ENCODE measurements at regions not wholly inside any gene's neighbourhood (a gene's known extent, or its start where the extent isn't known, plus 50 kb on each side); places are given as distances from the start of the nearest gene placed in this dataset.

GRCh38 chr10:4532467-4532866 is 293.5 kb upstream of the AKR1E2 start:
- CTCF ChIA-PET, result no interaction called here
- no peaks in the 10 kb centered on the region for H3K36me3 Mint-ChIP-seq (ENCODE audit: insufficient read depth, unreplicated experiment)
- no peak overlapping the region for H3K27ac Mint-ChIP-seq (ENCODE audit: unreplicated experiment)
- no TSS peak for BruUV-seq (replicated peaks)
- H3K4me1 Mint-ChIP-seq (ENCODE audit: low read depth, unreplicated experiment), result peaks cover 4% of the 10 kb centered on the region
- H3K27me3 Mint-ChIP-seq (ENCODE audit: unreplicated experiment), result no peaks in the 10 kb centered on the region
- TF ChIP-seq, protein P1, sequence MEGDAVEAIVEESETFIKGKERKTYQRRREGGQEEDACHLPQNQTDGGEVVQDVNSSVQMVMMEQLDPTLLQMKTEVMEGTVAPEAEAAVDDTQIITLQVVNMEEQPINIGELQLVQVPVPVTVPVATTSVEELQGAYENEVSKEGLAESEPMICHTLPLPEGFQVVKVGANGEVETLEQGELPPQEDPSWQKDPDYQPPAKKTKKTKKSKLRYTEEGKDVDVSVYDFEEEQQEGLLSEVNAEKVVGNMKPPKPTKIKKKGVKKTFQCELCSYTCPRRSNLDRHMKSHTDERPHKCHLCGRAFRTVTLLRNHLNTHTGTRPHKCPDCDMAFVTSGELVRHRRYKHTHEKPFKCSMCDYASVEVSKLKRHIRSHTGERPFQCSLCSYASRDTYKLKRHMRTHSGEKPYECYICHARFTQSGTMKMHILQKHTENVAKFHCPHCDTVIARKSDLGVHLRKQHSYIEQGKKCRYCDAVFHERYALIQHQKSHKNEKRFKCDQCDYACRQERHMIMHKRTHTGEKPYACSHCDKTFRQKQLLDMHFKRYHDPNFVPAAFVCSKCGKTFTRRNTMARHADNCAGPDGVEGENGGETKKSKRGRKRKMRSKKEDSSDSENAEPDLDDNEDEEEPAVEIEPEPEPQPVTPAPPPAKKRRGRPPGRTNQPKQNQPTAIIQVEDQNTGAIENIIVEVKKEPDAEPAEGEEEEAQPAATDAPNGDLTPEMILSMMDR (IDR thresholded peaks at IDR 0.05; ENCODE audit: unreplicated experiment), result no peak
- intact Hi-C loops (cut with micrococcal nuclease; ENCODE audit: unreplicated experiment), result no loop called here
- no peaks in the 10 kb centered on the region for H3K9me3 Mint-ChIP-seq (ENCODE audit: low read depth, unreplicated experiment)
- no peak for DNase-seq
- no peak overlapping the region for H3K4me3 Mint-ChIP-seq (ENCODE audit: low read depth, unreplicated experiment)

DNA sequence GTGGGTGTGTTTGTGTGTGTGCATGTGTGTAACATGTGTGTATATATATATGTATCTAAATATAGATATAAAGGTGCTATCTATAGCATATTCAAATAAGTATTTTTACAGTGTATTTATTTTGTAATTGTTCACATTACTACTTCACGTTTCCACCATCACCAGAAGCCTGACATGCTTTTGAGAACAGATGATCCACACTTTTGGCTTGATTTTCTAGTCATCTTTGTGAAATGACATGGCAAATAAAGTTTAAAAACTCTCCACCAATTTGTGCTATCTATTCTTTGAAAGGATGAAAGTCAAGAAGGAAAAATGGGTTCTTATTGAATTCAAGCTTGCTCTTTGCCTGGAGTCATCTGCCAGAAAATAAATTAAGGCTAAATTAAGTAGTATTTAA is 294.0 kb upstream of the AKR1E2 start:
- TF ChIP-seq, protein P1 (IDR thresholded peaks at IDR 0.05; ENCODE audit: unreplicated experiment), result no peak
- H3K27me3 Mint-ChIP-seq (ENCODE audit: unreplicated experiment), result no peaks in the 10 kb centered on the region
- H3K36me3 Mint-ChIP-seq (ENCODE audit: insufficient read depth, unreplicated experiment), result no peaks in the 10 kb centered on the region
- BruUV-seq (replicated peaks), result no TSS peak
- intact Hi-C loops (cut with micrococcal nuclease; ENCODE audit: unreplicated experiment), result no loop called here
- H3K9me3 Mint-ChIP-seq (ENCODE audit: low read depth, unreplicated experiment), result no peaks in the 10 kb centered on the region
- H3K4me3 Mint-ChIP-seq (ENCODE audit: low read depth, unreplicated experiment), result no peak overlapping the region
- H3K4me1 Mint-ChIP-seq (ENCODE audit: low read depth, unreplicated experiment), result peaks cover 8% of the 10 kb centered on the region
- no peak for DNase-seq
- CTCF ChIA-PET, result no interaction called here
- H3K27ac Mint-ChIP-seq (ENCODE audit: unreplicated experiment), result no peak overlapping the region

GRCh38 chr10:4529266-4529665 is 296.7 kb upstream of the AKR1E2 start:
- no peak overlapping the region for H3K27ac Mint-ChIP-seq (ENCODE audit: unreplicated experiment)
- DNase-seq, result no peak
- intact Hi-C loops (cut with micrococcal nuclease; ENCODE audit: unreplicated experiment), result no loop called here
- no peaks in the 10 kb centered on the region for H3K9me3 Mint-ChIP-seq (ENCODE audit: low read depth, unreplicated experiment)
- H3K4me1 Mint-ChIP-seq (ENCODE audit: low read depth, unreplicated experiment), result peaks cover 9% of the 10 kb centered on the region
- CTCF ChIA-PET, result no interaction called here
- TF ChIP-seq, protein P1 (IDR thresholded peaks at IDR 0.05; ENCODE audit: unreplicated experiment), result no peak
- no TSS peak for BruUV-seq (replicated peaks)
- H3K27me3 Mint-ChIP-seq (ENCODE audit: unreplicated experiment), result no peaks in the 10 kb centered on the region
- H3K4me3 Mint-ChIP-seq (ENCODE audit: low read depth, unreplicated experiment), result no peak overlapping the region
- H3K36me3 Mint-ChIP-seq (ENCODE audit: insufficient read depth, unreplicated experiment), result no peaks in the 10 kb centered on the region

DNA sequence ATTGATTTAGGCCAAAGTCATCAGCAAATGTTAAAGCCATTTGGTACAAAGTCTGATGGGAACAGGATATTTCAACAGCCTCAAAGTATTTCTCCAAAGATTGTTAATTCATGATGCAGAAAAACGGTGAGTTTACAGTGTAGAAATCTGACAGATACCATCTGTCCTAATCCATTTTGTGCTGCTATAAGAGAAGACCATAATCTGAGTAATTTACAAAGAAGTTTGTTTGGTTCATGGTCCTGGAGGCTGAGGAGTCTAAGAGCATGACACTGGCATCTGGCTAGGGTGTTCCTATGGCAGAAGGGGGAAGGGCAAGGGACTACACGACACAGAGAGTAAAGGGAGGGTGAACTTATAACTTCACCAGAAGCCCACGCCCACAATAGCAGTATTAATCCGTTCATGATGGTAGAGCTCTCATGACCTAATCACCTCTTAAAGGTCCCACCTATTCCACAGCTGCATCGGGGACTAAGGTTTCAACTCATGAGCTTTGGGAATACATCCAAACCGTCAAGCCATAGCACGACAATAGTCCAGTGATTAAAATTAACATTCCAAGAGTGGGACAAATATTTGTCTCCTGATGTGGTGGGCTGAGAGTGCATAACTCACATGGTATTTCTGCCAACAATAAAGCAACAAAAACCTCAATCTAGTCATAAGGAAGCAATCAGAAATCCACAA is 298.6 kb upstream of the AKR1E2 start:
- H3K27me3 Mint-ChIP-seq (ENCODE audit: unreplicated experiment), result no peaks in the 10 kb centered on the region
- CTCF ChIA-PET, result no interaction called here
- H3K4me1 Mint-ChIP-seq (ENCODE audit: low read depth, unreplicated experiment), result peaks cover 9% of the 10 kb centered on the region
- no peaks in the 10 kb centered on the region for H3K9me3 Mint-ChIP-seq (ENCODE audit: low read depth, unreplicated experiment)
- H3K27ac Mint-ChIP-seq (ENCODE audit: unreplicated experiment), result no peak overlapping the region
- TF ChIP-seq, protein P1 (IDR thresholded peaks at IDR 0.05; ENCODE audit: unreplicated experiment), result no peak
- no peak for DNase-seq
- H3K4me3 Mint-ChIP-seq (ENCODE audit: low read depth, unreplicated experiment), result no peak overlapping the region
- no peaks in the 10 kb centered on the region for H3K36me3 Mint-ChIP-seq (ENCODE audit: insufficient read depth, unreplicated experiment)
- no TSS peak for BruUV-seq (replicated peaks)
- intact Hi-C loops (cut with micrococcal nuclease; ENCODE audit: unreplicated experiment), result no loop called here

All from Calu3 (cell line).